ENCODE measurements at regions not wholly inside any gene's neighbourhood (a gene's known extent, or its start where the extent isn't known, plus 50 kb on each side); places are given as distances from the start of the nearest gene placed in this dataset.

GRCh38 chr10:4294996-4295792 is 510.2 kb upstream of the KLF6 start:
- no peak for TF ChIP-seq CTCF (IDR thresholded peaks at IDR 0.05; ENCODE audit: extremely low read depth, missing control alignments)
- no peak for DNase-seq (ENCODE audit: low spot score)

GRCh38 chr10:4294271-4294670 is 509.3 kb upstream of the KLF6 start:
- no peak for DNase-seq (ENCODE audit: low spot score)
- TF ChIP-seq CTCF (IDR thresholded peaks at IDR 0.05; ENCODE audit: extremely low read depth, missing control alignments) = no peak

GRCh38 chr10:4291990-4292389 is 507.0 kb upstream of the KLF6 start:
- TF ChIP-seq CTCF (IDR thresholded peaks at IDR 0.05; ENCODE audit: extremely low read depth, missing control alignments) = no peak
- DNase-seq (ENCODE audit: low spot score) = no peak

GRCh38 chr10:4285121-4285520 is 500.1 kb upstream of the KLF6 start:
- no peak for TF ChIP-seq CTCF (IDR thresholded peaks at IDR 0.05; ENCODE audit: extremely low read depth, missing control alignments)

GRCh38 chr10:4283846-4284610 is 499.0 kb upstream of the KLF6 start:
- TF ChIP-seq CTCF (IDR thresholded peaks at IDR 0.05; ENCODE audit: extremely low read depth, missing control alignments) = no peak
- DNase-seq (ENCODE audit: low spot score) = no peak

More at GRCh38 chr10:4285121-4285520, 500.1 kb upstream of the KLF6 start:
- no peak for DNase-seq (ENCODE audit: low spot score)

GRCh38 chr10:4282496-4282895 is 497.5 kb upstream of the KLF6 start:
- DNase-seq (ENCODE audit: low spot score) = no peak
- no peak for TF ChIP-seq CTCF (IDR thresholded peaks at IDR 0.05; ENCODE audit: extremely low read depth, missing control alignments)

- TF ChIP-seq CTCF (IDR thresholded peaks at IDR 0.05; ENCODE audit: extremely low read depth, missing control alignments) = no peak
Measured at GRCh38 chr10:4281190-4281825, 496.3 kb upstream of the KLF6 start.

More at GRCh38 chr10:4281190-4281825, 496.3 kb upstream of the KLF6 start:
- DNase-seq (ENCODE audit: low spot score) = no peak

All from GM20000 (cell line).